HG02973 (cell line): ENCODE measurements at regions not wholly inside any gene's neighbourhood (a gene's known extent, or its start where the extent isn't known, plus 50 kb on each side); places are given as distances from the start of the nearest gene placed in this dataset.
"Not testable (repeated sequence)": the region's sequence is repeated elsewhere in the genome, so short reads cannot be mapped to it uniquely, and the experiment has no call there.

ENCODE experiments used
- ATAC-seq: cut with Tn5 transposase; IDR thresholded peaks from one replicate; pipeline ENCODE4 v1.9.1; 2021; ENCODE audit warnings: moderate library complexity; ENCODE audit not compliant: unreplicated experiment

- ATAC-seq = no peak
These were observed 129.3 kb upstream of the LMNTD1 start for GRCh38 chr12:25682421-25682820.

GRCh38 chr12:25684070-25684469, 131.0 kb upstream of the LMNTD1 start:
- no peak for ATAC-seq

GRCh38 chr12:25686351-25686750, 133.3 kb upstream of the LMNTD1 start:
- no peak for ATAC-seq

GRCh38 chr12:25687226-25687625, 134.1 kb upstream of the LMNTD1 start:
- no peak for ATAC-seq

- ATAC-seq = not testable (repeated sequence)
These were observed 135.8 kb upstream of the LMNTD1 start for GRCh38 chr12:25688851-25689250.

GRCh38 chr12:25689996-25690501, 137.0 kb upstream of the LMNTD1 start:
- no peak for ATAC-seq

GRCh38 chr12:25690996-25691864, 138.1 kb upstream of the LMNTD1 start:
- no peak for ATAC-seq

- no peak for ATAC-seq
These were observed 138.7 kb upstream of the LMNTD1 start for GRCh38 chr12:25691865-25692114.

GRCh38 chr12:25692115-25693035, 139.3 kb upstream of the LMNTD1 start:
- no peak for ATAC-seq

GRCh38 chr12:25694072-25694471, 141.0 kb upstream of the LMNTD1 start:
- no peak for ATAC-seq

- no peak for ATAC-seq
These were observed 142.5 kb upstream of the LMNTD1 start for GRCh38 chr12:25695574-25695973.

- ATAC-seq = no peak
These were observed 145.7 kb upstream of the LMNTD1 start for GRCh38 chr12:25698772-25699171.

- no peak for ATAC-seq
These were observed 146.4 kb upstream of the LMNTD1 start for GRCh38 chr12:25699454-25699853.

GRCh38 chr12:25701290-25701689, 148.2 kb upstream of the LMNTD1 start:
- ATAC-seq = no peak

- ATAC-seq = no peak
These were observed 149.5 kb upstream of the LMNTD1 start for GRCh38 chr12:25702553-25702952.

GRCh38 chr12:25705261-25705660, 152.2 kb upstream of the LMNTD1 start:
- ATAC-seq = no peak

GRCh38 chr12:25706646-25707045, 153.6 kb upstream of the LMNTD1 start:
- not testable (repeated sequence) for ATAC-seq

- ATAC-seq = no peak
These were observed 154.0 kb upstream of the LMNTD1 start for GRCh38 chr12:25707056-25707455.

GRCh38 chr12:25708661-25709060, 155.6 kb upstream of the LMNTD1 start:
- ATAC-seq = no peak

GRCh38 chr12:25710128-25710527, 157.0 kb upstream of the LMNTD1 start:
- ATAC-seq = no peak

- ATAC-seq = not testable (repeated sequence)
These were observed 158.0 kb upstream of the LMNTD1 start for GRCh38 chr12:25710938-25711605.
